CD4-positive, alpha-beta T cell (primary cell): ENCODE measurements at regions not wholly inside any gene's neighbourhood (a gene's known extent, or its start where the extent isn't known, plus 50 kb on each side); places are given as distances from the start of the nearest gene placed in this dataset.

Experiments
- ATAC-seq: fragments of 200-7000 bp; cut with Tn5 transposase; one replicate; pipeline ENCODE4 v1.10.0; 2022; ENCODE audit warnings: mild to moderate bottlenecking; ENCODE audit not compliant: poor library complexity
- CTCF ChIA-PET: fragments of 350-600 bp; sonication (Branson Sonifier 250); formaldehyde crosslinking; loops from one replicate; lab custom pipeline; 2021; ENCODE audit warnings: antibody characterized with exemption, inconsistent platforms; lab: Charles Lee
- POLR2A ChIA-PET: fragments of 350-600 bp; sonication (Branson Sonifier 250); formaldehyde crosslinking; loops from one replicate; lab custom pipeline; 2021; ENCODE audit warnings: antibody characterized with exemption, inconsistent platforms; lab: Charles Lee
- DNase-seq, 14 experiments: peaks; one replicate each; pipeline ENCODE4 v3.0.0-alpha.2; 2013 to 2020; ENCODE audit warnings: mixed read lengths in 2 of 14
- H3K27ac ChIP-seq, 2 donors: one replicate each; pipeline versions ENCODE4 v1.5.1 to v1.7.0; 2013; ENCODE audit warnings: low read length in 2 of 2, low read depth in 1 of 2, mild to moderate bottlenecking in 1 of 2
- H3K27me3 ChIP-seq, 2 experiments: 1 replicate in 1 of 2; 2 replicates in 1 of 2; pipeline versions ENCODE4 v1.6.1 to v1.7.0; 2013; ENCODE audit warnings: low read length in 2 of 2, control low read depth in 1 of 2, mild to moderate bottlenecking in 1 of 2, moderate library complexity in 1 of 2; ENCODE audit not compliant: insufficient read depth in 2 of 2, control insufficient read depth in 1 of 2
- H3K36me3 ChIP-seq: one replicate; pipeline ENCODE4 v1.6.1; 2013; ENCODE audit warnings: low read length, control low read depth; ENCODE audit not compliant: insufficient read depth
- H3K4me1 ChIP-seq: one replicate; pipeline ENCODE4 v1.6.1; 2013; ENCODE audit warnings: low read length, control low read depth; ENCODE audit not compliant: insufficient read depth
- H3K4me3 ChIP-seq: one replicate; pipeline ENCODE4 v1.5.1; 2013; ENCODE audit warnings: mild to moderate bottlenecking, low read length, moderate library complexity
- H3K9me3 ChIP-seq, 2 experiments: 1 replicate in 1 of 2; 2 replicates in 1 of 2; pipeline versions ENCODE4 v1.6.1 to v1.7.0; 2013; ENCODE audit warnings: low read length in 2 of 2, mild to moderate bottlenecking in 2 of 2, control low read depth in 1 of 2, moderate library complexity in 1 of 2; ENCODE audit not compliant: control insufficient read depth in 1 of 2, insufficient read depth in 1 of 2
- H3K27ac Mint-ChIP-seq: one replicate; pipeline ENCODE4 v1.8.0; 2020; ENCODE audit warnings: mixed read lengths
- H3K27me3 Mint-ChIP-seq: one replicate; pipeline ENCODE4 v1.8.0; 2021; ENCODE audit warnings: mixed read lengths
- H3K36me3 Mint-ChIP-seq: one replicate; pipeline ENCODE4 v1.8.0; 2021; ENCODE audit warnings: low read depth, mixed read lengths
- H3K4me1 Mint-ChIP-seq: one replicate; pipeline ENCODE4 v1.8.0; 2021; ENCODE audit warnings: low read depth, mixed read lengths
- H3K4me3 Mint-ChIP-seq: one replicate; pipeline ENCODE4 v1.8.0; 2020; ENCODE audit warnings: mild to moderate bottlenecking, mixed read lengths
- H3K9me3 Mint-ChIP-seq: one replicate; pipeline ENCODE4 v1.8.0; 2020; ENCODE audit warnings: mixed read lengths
- CTCF ChIP-seq: fragments of 200-600 bp; IDR thresholded peaks from one replicate; pipeline ENCODE4 v1.8.0; 2022; ENCODE audit warnings: antibody characterized with exemption, mild to moderate bottlenecking
- intact Hi-C, 2 experiments: fragments of 100-400 bp; cut with DNase I in 1 of 2; cut with micrococcal nuclease in 1 of 2; formaldehyde crosslinking; loops; one replicate each; pipeline versions ENCODE4 v1.15.1 to v1.9.0; 2023 to 2025; cut with DNase I, micrococcal nuclease

DNA sequence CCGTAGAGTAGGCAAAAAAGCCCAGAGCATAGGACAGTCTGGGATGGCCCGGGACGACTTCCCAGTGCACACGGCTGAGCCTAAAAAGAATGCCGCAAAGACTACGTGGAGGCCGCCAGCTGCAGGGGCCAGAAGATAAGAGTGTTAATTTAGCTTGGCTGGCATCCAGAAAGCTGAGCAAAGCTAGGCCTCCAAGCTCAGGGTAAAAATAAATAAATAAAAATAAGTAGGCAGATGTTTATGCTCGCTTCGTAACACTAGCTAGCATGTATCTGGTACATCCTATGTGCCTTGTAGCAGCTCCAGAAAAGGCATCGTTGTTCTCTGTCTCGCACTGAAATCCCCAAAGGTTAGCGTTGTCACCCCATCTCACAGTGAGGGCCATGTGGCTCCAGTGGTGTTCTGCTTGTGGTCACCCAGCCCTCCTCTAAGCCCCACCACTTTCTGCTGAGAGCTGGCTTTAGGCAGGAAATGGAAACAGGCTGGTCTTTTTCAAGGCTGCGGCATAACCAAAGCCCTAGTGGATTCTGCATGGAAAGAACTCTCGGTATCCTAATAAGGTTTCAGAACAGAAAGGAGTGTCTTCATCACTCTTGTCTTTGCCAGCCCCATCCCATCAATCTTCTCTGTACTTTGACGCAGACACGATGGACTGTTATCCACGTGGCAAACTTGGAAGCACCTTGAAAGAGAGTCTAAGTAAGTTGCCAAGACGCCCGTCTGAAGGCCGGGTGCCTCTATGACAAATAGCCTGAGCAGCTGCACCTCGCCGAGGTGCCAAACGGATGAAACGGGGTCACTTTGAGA lies 58.1 kb upstream of the MEF2A start:
- no peak for TF ChIP-seq CTCF
- CTCF ChIA-PET: no interaction called here
- no peak overlapping the region for H3K4me3 Mint-ChIP-seq
- H3K27ac Mint-ChIP-seq: no peak overlapping the region
- intact Hi-C loops: no loop called here
- H3K27me3 Mint-ChIP-seq: no peaks in the 10 kb centered on the region
- Histone ChIP-seq H3K27me3 (no peaks in the 10 kb centered on the region), H3K9me3 (no peaks in the 10 kb centered on the region), H3K4me1 (peaks cover 8% of the 10 kb centered on the region), H3K4me3 (no peak overlapping the region), H3K27ac (no peak overlapping the region), H3K36me3 (no peaks in the 10 kb centered on the region)
- ATAC-seq (no peak), DNase-seq (no peak)
- H3K36me3 Mint-ChIP-seq: no peaks in the 10 kb centered on the region
- POLR2A ChIA-PET: no interaction called here
- peaks cover 24% of the 10 kb centered on the region for H3K4me1 Mint-ChIP-seq
- no peaks in the 10 kb centered on the region for H3K9me3 Mint-ChIP-seq

GRCh38 chr15:99508311-99508645 lies 57.5 kb upstream of the MEF2A start:
- Histone ChIP-seq H3K9me3 (no peaks in the 10 kb centered on the region), H3K4me1 (peaks cover 8% of the 10 kb centered on the region), H3K27ac (no peak overlapping the region), H3K4me3 (no peak overlapping the region), H3K36me3 (no peaks in the 10 kb centered on the region), H3K27me3 (no peaks in the 10 kb centered on the region)
- Mint-ChIP-seq H3K36me3 (no peaks in the 10 kb centered on the region), H3K9me3 (no peaks in the 10 kb centered on the region), H3K4me3 (no peak overlapping the region), H3K4me1 (peaks cover 24% of the 10 kb centered on the region), H3K27ac (no peak overlapping the region), H3K27me3 (no peaks in the 10 kb centered on the region)
- intact Hi-C loops: no loop called here
- ATAC-seq (no peak), DNase-seq (no peak)
- no peak for TF ChIP-seq CTCF
- ChIA-PET CTCF (no interaction called here), POLR2A (no interaction called here)

GRCh38 chr15:99508852-99509251 lies 56.9 kb upstream of the MEF2A start:
- ChIA-PET CTCF (no interaction called here), POLR2A (no interaction called here)
- Mint-ChIP-seq H3K27ac (no peak overlapping the region), H3K9me3 (no peaks in the 10 kb centered on the region), H3K4me1 (peaks cover 20% of the 10 kb centered on the region), H3K27me3 (no peaks in the 10 kb centered on the region), H3K4me3 (no peak overlapping the region), H3K36me3 (no peaks in the 10 kb centered on the region)
- no peak for TF ChIP-seq CTCF
- Histone ChIP-seq H3K27me3 (no peaks in the 10 kb centered on the region), H3K4me1 (peaks cover 8% of the 10 kb centered on the region), H3K9me3 (no peaks in the 10 kb centered on the region), H3K36me3 (no peaks in the 10 kb centered on the region), H3K4me3 (no peak overlapping the region), H3K27ac (no peak overlapping the region)
- DNase-seq (no peak), ATAC-seq (no peak)
- intact Hi-C loops: no loop called here
